ENCODE measurements at regions not wholly inside any gene's neighbourhood (a gene's known extent, or its start where the extent isn't known, plus 50 kb on each side); places are given as distances from the start of the nearest gene placed in this dataset.
A peak's percentile ranks its signal among the peaks of the same experiment; 100 is the strongest.
"Not testable (repeated sequence)": the region's sequence is repeated elsewhere in the genome, so short reads cannot be mapped to it uniquely, and the experiment has no call there.

GRCh38 chr13:40054422-40054821 lies 399.0 kb downstream of the COG6 start:
- not testable (repeated sequence) for DNase-seq

- DNase-seq = no peak
Observed at GRCh38 chr13:40056898-40057619, 401.6 kb downstream of the COG6 start.

GRCh38 chr13:40058757-40059236 lies 403.3 kb downstream of the COG6 start:
- no peak for DNase-seq

GRCh38 chr13:40059540-40060232 lies 404.2 kb downstream of the COG6 start:
- DNase-seq = no peak

- peak; percentile 38 for DNase-seq
Observed at GRCh38 chr13:40060296-40061007, 405.0 kb downstream of the COG6 start.

GRCh38 chr13:40061466-40062450 lies 406.3 kb downstream of the COG6 start:
- DNase-seq = no peak

GRCh38 chr13:40063278-40063698 lies 407.8 kb downstream of the COG6 start:
- DNase-seq = no peak

DNA sequence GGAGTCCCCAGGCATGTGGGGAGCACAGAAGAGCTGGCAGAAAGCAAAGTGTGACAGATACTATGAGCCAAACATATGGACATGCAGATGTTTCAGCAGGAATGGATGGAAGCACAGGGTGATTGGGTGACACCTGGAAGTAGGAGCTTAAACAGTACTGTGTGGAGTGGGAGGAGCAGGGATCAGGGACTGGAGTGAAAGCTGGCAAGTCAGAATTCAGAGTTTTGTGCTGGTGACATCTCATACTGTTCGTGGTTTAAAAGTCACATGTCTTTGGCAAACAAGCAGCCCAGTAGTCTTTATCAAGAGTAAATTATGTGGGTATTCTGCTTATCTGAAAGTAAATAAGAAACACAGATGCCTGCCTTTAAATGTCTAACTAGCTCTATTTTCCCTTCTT lies 408.2 kb downstream of the COG6 start:
- no peak for DNase-seq

DNA sequence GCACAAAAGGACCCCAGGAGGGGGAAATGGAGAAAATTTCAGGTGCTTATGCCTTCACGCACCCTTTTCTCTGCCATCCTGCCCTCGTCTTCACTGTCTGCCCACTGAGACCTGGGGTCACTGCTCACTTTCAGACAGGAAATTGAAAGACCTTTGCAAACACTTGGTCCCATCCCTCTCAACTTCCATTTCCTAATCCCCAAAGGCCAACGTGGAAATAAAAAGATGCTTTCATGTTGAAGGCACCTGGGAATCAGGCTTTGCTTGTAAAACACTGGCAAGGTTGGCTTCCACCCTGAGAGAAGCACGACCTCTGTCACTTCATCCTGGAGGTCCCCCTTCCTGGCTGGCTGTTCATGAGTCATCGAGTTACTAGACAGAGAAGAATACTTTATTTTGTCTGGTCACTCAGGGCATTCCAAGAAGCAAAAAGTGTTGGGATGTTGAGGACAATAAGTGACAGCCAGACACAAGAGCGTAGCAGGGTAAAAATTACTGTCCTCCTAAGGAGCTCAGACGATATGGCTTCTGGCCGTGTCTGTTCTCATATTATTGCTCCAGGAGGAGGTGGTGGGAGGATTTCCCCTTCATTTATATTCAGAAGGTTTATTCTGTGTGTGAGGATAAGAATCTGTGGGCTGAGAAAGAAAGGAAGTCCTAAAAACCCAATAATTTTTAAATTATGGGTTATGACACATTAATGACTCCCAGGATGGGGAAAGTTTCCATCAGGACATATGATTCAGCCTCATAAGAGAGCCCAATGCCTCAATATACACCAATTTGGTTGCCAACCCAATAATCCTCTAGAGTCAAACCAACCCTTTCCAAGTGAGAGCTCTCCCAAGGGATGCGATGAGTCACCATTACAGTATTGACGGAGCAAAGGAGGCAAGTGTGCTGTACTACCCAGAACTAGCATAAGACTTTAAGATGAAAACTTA lies 409.0 kb downstream of the COG6 start:
- DNase-seq = no peak

DNA sequence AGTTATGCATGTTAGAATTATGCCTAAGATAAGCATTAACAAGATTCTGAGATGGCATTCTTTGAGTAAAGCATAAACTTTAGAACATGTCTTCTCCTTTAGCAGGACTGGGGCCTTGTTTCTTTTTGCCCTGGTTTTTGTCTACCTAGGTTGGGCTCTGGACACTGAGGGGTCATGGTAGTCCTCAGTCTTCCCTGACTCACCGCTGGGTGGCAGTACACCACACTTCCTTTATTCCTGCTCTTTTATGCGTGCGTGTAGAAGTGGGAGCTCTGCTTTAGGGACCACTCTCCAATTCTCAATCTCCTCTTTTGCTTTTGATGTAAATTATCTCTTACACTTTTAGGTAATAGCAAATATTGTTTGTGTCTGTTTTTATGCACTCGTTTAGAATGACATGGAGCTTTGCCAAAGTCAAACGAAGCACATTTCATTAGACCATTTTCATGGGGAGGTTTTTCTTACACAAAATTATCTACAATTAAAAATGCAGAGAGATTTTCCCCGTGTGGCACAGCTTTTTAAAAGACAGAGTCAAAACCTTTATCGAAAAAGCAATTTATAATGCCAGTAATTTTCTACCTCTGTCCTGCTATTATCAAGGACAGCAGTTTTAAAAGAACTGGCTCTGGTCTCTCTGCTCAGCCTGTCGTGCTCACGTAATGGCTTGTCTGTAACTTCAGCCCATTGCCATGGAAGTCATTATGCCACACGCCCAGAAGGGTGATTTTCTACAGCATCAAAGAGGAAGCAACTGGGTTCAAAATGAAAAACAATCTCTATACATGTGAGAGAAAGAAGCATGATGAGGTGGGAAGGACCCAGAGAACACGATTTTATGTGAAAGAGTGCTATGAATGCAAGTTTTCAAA lies 413.9 kb downstream of the COG6 start:
- peak; percentile 72 for DNase-seq

DNA sequence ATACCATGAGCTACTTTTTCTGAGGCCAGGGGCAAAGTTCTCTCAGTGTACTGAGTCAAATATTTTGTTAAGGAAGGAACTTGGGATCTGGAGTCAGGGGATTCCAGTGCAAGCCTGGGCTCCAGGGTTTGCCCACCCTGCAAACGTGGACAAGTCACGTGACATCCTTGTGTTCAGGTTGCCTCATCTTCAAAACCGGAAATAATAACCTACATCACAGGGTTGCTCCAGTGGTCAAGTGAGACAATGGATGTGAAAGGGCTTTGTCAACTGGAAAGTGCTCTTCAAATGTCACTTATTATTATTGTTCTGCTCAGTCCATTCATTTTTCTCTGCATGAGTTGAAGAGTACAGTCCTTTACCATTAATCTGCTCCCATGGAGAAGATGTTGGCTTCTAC lies 414.9 kb downstream of the COG6 start:
- no peak for DNase-seq

DNA sequence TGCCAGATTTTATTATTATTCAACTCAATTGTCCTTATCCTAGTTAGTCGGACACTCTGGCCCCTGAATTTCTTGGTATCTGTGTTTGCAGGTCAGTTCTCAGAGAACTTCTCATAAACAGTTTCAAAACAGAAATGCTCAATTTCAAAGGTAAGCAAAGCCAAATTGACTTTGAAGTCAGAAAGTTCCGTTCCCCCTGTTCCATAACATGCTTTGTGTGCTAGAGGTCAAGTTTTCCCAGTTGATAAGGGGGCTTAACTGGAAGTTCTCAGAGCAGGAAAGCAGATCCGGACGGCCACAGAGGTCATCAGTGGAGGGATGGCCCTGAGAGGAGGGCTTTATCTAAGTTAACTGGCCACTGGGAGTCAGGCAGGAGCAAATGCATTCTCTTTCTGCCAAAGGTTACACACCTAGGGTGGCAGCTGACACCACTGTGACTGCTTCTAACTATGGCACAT lies 417.2 kb downstream of the COG6 start:
- DNase-seq = no peak

DNA sequence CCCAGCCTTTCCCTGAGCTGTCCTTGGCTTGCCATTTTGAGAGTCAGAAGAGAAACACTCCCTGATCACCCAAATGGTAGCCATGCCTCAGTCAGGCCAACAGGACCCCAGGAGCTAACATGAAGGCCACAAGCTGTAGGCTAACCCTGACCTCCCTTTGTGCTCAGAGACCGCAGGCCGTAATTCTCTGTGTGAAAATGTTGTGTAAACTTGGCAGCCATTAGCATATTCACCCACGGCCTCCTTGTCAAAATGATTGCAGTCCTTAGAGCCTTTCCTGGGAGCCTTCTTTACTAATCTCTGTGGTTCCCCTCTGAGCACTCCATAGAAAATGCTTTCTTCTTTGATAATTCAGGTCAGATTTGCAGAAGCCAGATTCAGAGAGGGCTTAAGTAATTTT lies 418.9 kb downstream of the COG6 start:
- no peak for DNase-seq

- no peak for DNase-seq
Observed at GRCh38 chr13:40075281-40075680, 419.8 kb downstream of the COG6 start.

- no peak for DNase-seq
Observed at GRCh38 chr13:40076765-40077362, 421.4 kb downstream of the COG6 start.

- DNase-seq = no peak
Observed at GRCh38 chr13:40077396-40078027, 422.1 kb downstream of the COG6 start.

DNA sequence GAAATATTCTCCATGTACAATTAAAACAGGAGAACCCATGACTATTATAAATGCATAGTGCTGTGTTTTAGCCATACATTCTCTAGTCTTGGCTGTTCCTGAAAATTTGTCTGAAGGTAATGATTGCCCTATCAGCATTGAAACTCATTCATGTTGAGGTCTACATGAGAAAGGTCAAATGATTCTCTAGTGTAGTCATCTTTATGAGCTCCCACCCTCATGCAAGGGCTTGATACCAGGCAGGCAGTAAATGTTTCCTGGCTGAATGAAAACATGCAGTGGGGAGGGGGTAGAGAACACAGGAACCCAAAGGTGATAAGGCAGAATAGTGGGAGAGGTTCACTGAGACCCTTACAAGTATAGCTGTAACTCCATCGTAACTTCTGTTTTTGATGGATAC lies 424.3 kb downstream of the COG6 start:
- no peak for DNase-seq

GRCh38 chr13:40080676-40081075 lies 425.2 kb downstream of the COG6 start:
- DNase-seq = no peak

- DNase-seq = no peak
Observed at GRCh38 chr13:40082639-40083038, 427.2 kb downstream of the COG6 start.
